BJ (cell line): ENCODE measurements at regions not wholly inside any gene's neighbourhood (a gene's known extent, or its start where the extent isn't known, plus 50 kb on each side); places are given as distances from the start of the nearest gene placed in this dataset.
"Not testable (repeated sequence)": the region's sequence is repeated elsewhere in the genome, so short reads cannot be mapped to it uniquely, and the experiment has no call there.

ENCODE experiments used
- CTCF ChIA-PET: fragments of 350-600 bp; formaldehyde crosslinking; extraction: SDS; loops from one replicate; lab custom pipeline; 2021; ENCODE audit warnings: antibody characterized with exemption, inconsistent platforms; lab: Yijun Ruan, JAX
- POLR2A ChIA-PET: fragments of 300-600 bp; sonication (Branson Sonifier 250); formaldehyde crosslinking; extraction: SDS; loops from one replicate; lab custom pipeline; 2021; ENCODE audit warnings: antibody characterized with exemption; lab: Charles Lee
- DNase-seq: peaks from one replicate; pipeline ENCODE4 v3.0.0-alpha.2; 2011; ENCODE audit warnings: low read depth
- H3K27me3 ChIP-seq: 2 replicates; pipeline ENCODE4 v1.6.0; 2011; ENCODE audit warnings: low read length; ENCODE audit not compliant: control insufficient read depth, insufficient read depth
- H3K36me3 ChIP-seq: 2 replicates; pipeline ENCODE4 v1.5.1; 2011; ENCODE audit warnings: low read length; ENCODE audit not compliant: control insufficient read depth, insufficient read depth
- H3K4me3 ChIP-seq: 2 replicates; pipeline ENCODE4 v1.5.1; 2011; ENCODE audit warnings: low read depth, mild to moderate bottlenecking, control low read depth, low read length
- TF ChIP-seq, protein P1 (sequence below): IDR thresholded peaks from 2 replicates; pipeline ENCODE4 v1.5.1; 2011; ENCODE audit warnings: low read depth, mild to moderate bottlenecking, control low read depth, inconsistent platforms, low read length, moderate library complexity; ENCODE audit not compliant: insufficient read depth

DNA sequence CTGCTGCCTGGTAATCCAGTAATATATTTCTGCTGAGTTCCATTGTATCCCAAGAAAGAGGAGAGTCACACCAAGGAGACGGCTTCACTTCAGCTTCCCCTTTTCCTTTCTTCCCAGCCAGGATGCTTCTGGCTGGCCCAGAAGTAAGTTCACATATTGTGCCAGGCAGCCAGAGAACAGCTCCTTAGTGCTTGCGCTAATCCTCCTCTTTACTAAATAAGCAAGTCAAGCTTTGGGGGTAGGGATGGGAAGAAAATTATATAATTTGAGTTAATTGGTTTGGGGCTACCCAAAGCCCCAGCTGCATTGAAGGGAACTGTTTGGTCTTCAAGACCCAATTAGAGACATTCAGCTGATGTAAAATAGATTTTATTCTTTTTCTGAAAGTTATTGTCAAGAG, 218.8 kb upstream of the HES1 start:
- DNase-seq: no peak
- ChIA-PET POLR2A (no interaction called here), CTCF (no interaction called here)
- H3K4me3 ChIP-seq: no peak overlapping the region
- H3K27me3 ChIP-seq: peaks cover 4% of the 10 kb centered on the region; the same call in 1 of the 2 replicates
- H3K36me3 ChIP-seq: no peaks in the 10 kb centered on the region
- TF ChIP-seq, protein P1, sequence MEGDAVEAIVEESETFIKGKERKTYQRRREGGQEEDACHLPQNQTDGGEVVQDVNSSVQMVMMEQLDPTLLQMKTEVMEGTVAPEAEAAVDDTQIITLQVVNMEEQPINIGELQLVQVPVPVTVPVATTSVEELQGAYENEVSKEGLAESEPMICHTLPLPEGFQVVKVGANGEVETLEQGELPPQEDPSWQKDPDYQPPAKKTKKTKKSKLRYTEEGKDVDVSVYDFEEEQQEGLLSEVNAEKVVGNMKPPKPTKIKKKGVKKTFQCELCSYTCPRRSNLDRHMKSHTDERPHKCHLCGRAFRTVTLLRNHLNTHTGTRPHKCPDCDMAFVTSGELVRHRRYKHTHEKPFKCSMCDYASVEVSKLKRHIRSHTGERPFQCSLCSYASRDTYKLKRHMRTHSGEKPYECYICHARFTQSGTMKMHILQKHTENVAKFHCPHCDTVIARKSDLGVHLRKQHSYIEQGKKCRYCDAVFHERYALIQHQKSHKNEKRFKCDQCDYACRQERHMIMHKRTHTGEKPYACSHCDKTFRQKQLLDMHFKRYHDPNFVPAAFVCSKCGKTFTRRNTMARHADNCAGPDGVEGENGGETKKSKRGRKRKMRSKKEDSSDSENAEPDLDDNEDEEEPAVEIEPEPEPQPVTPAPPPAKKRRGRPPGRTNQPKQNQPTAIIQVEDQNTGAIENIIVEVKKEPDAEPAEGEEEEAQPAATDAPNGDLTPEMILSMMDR: no peak

DNA sequence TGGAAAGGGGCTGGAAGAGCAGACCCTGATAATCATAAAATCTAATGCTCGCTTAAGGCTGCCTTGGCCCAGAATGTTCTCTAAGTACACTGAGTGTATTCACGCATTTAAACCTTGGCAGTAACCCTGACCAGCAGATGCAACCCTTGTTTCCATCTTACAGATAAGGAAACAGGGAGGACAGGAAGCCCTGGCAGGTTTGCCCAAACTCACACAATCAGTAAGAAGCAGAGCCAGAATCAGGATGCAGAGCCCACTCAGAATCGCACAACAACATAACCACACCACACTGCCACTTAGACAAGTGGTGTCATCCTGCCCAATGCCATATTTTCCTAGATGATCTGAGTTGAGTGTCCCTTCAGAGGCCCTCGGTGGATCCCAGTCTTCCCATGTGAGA, 214.5 kb upstream of the HES1 start:
- CTCF ChIA-PET: no interaction called here
- Histone ChIP-seq H3K27me3 (no peaks in the 10 kb centered on the region; the same call in 1 of the 2 replicates), H3K4me3 (no peak overlapping the region), H3K36me3 (no peaks in the 10 kb centered on the region)
- TF ChIP-seq, protein P1: no peak
- no peak for DNase-seq
- POLR2A ChIA-PET: no interaction called here

DNA sequence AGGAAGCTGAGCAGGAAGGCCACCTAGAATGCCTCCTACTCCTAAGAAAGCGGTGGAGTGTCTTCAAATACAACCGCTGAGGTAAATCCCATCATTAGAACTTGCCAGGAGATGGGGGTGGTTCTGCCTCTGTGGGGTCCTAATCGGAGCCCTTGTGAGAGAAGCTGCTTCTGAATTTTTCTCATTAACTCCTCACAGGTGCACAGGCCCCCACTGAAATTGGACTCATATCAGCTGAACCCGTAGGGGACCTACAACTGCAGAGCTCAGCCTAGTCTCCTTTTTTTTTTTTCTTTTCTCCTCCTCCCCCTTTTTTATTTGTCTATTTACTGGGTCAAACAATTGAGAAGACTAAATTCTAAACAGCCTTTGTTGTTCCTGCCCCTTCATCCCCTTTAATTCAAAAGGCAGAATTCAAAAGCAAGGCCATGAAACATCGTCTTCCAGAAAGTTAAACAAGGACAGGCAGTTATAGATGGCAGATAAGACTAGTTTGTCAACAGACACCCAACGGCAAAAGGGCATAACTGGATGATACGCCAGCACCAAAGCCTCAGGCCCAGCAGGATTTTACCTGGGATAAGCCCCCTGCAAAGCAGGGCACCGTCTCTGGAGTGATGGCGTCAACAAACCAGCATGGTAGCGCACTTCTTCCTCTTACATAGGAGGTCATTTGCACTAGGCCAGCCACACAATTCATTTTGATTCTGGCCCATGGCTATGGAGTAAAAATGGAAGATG, 213.7 kb upstream of the HES1 start:
- POLR2A ChIA-PET: no interaction called here
- TF ChIP-seq, protein P1: no peak
- Histone ChIP-seq H3K4me3 (no peak overlapping the region), H3K27me3 (no peaks in the 10 kb centered on the region; the same call in 1 of the 2 replicates), H3K36me3 (no peaks in the 10 kb centered on the region)
- CTCF ChIA-PET: no interaction called here
- DNase-seq: no peak

DNA sequence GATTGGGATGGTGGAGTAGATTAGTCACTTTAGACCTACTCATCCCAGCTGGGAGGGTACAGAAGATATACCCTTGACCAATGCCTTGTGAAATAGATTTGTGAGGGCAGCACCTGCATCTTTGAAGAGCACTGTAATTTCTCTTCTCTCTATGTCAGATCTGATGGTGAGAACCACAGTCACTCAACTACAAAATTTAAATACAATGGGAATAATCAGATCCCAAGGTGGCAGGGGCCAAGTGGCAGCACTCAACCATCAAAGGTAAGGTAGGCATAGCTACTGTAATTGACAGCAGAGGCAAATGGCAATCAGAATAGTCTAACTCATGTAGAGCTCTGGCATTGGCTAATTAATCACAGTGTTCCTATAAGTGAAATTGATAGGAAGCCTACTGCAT, 212.0 kb upstream of the HES1 start:
- CTCF ChIA-PET, H3K36me3 ChIP-seq, DNase-seq, H3K27me3 ChIP-seq, POLR2A ChIA-PET, H3K4me3 ChIP-seq: not testable (repeated sequence)

DNA sequence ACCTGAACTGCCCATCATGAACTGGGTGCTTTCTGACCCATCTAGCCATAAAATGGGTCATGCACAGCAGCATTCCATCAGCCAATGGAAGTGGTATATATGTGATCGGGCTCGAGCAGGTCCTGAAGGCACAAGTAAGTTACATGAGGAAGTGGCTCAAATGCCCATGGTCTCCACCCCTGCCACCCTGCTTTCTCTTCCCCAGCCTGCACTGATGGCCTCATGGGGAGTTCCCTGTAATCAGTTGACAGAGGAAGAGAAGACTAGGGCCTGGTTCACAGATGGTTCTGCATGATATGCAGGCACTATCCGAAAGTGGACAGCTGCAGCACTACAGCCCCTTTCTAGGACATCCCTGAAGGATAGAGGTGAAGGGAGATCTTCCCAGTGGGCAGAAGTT, 209.9 kb upstream of the HES1 start:
- H3K36me3 ChIP-seq, H3K4me3 ChIP-seq, H3K27me3 ChIP-seq, DNase-seq, CTCF ChIA-PET, POLR2A ChIA-PET: not testable (repeated sequence)

DNA sequence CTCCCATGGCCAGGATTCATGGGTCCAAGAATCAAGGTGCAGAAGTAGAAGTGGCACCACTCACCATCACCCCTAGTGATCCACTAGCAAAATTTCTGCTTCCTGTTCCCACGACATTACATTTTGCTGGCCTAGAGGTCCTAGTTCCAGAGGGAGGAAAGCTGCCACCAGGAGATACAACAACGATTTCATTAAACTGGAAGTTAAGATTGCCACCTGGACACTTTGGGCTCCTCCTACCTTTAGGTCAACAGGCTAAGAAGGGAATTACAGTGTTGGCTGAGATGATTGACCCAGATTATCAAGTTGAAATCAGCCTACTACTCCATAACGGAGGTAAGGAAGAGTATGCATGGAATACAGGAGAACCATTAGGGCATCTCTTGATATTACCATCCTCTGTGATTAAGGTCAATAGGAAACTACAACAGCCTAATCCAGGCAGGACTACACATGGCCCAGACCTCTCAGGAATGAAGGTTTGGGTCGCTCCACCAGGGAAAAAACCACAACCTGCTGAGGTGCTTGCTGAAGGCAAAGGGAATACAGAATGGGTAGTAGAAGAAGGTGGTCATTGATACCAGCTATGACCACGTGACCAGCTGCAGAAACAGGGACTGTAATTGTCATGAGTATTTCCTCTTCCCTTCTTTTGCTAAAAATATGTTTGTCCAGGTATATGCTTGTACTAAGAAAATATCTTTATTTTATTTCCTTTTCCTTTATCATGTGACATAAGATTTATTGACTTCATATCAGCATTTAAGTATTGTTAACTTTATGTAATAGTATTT, 208.3 kb upstream of the HES1 start:
- POLR2A ChIA-PET, CTCF ChIA-PET, DNase-seq, H3K27me3 ChIP-seq, H3K36me3 ChIP-seq, H3K4me3 ChIP-seq: not testable (repeated sequence)
